NCI-H1417 treated with DMSO at 0.1 percent for 48 hours (cell line): ENCODE measurements at regions not wholly inside any gene's neighbourhood (a gene's known extent, or its start where the extent isn't known, plus 50 kb on each side); places are given as distances from the start of the nearest gene placed in this dataset.
"Not testable (repeated sequence)": the region's sequence is repeated elsewhere in the genome, so short reads cannot be mapped to it uniquely, and the experiment has no call there.

Experiments used
- DNase-seq: peaks from one replicate; lab custom pipeline; 2025; lab: John Stamatoyannopoulos, UW

DNA sequence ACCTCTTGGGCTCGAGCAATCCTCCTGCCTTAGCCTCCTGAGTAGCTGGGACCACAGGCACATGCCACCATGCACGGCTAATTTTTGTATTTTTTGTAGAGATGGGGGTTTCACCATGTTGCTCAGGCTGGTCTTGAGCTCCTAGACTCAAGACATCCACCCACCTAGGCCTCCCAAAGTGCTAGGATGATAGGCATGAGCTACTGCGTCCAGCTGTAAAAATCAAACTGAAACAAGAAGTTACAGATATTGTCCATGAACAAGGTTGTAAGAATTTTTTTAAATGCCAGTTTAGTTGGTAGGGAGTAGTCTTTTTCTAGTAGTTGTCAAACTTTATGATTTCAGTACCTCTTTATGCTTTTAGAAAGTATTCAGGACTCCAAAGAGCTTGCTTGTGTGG, 424.4 kb upstream of the PMFBP1 start:
- DNase-seq: no peak

GRCh38 chr16:72590151-72590937, 418.4 kb upstream of the PMFBP1 start:
- no peak for DNase-seq

DNA sequence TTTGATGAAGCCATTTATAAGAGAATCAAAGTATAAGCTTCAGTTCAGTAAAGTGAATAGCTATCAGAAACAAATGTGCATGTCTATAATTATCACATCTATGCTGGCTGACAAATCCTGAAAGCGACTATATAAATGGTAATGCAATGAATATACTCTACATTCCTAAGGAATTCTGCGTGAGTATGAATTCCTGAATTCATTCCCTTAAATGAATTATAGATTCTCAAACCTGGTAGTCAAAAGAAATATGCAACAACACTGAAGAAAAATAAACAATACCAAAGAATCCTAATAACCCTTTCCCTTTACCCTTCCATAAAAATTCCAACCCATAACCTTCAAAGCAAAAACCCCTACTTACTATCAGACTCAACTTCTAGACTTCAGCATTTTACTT, 416.6 kb upstream of the PMFBP1 start:
- DNase-seq: no peak

DNA sequence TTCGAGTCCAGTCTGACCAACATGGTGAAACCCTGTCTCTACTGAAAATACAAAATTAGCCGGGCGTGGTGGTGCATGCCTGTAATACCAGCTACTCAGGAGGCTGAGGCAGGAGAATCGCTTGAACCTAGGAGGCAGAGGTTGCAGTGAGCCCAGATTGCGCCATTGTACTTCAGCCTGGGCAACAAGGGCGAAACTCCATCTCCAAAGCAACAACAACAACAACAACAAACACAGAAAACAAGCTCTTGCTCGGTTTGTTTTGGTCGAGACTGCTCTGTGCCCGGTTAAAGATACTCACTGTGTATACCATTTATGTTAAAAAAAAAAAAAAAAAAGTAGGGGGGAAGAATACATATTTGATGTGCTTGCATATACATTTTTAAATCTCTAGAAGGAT, 406.1 kb upstream of the PMFBP1 start:
- not testable (repeated sequence) for DNase-seq

GRCh38 chr16:72576189-72576588, 404.2 kb upstream of the PMFBP1 start:
- no peak for DNase-seq

- no peak for DNase-seq
These were observed 397.7 kb upstream of the PMFBP1 start for GRCh38 chr16:72569677-72570076.

DNA sequence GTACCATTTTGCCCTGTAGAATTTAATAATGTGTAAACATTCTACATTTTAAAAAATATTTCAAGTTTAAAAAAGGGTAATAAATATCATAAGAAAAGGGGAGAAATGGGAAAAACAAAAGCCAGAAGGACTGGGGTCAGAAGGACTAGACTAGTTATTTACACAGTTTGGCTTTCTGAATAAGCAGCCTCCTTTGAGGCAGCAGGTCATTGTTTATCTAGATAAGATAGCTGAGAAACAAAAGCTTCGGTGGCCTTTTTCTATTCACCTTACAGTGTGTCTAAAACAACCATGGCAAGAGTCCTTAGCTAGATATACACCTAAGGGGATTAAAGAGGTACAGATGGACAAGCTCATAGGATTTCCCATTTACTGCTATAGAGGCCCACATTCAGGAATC, 396.5 kb upstream of the PMFBP1 start:
- DNase-seq: no peak

DNA sequence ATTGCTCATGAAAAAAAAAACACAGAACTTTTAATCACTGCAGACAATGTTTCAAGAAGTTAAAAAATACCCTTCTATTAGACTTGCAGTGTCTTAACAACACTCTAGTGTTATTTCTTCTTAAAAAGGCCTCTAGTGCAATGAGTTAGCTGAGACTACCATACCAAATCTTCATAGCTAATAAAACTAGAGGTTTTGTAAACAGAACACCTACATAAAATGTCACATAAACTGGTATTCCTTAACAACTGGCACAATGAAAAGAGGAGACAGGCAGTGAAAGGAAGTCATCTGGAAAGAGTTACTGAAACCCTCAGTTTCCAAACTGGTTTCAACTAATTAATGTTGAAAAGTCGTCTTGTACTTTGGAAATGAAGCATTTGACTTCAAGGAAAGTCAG, 394.2 kb upstream of the PMFBP1 start:
- no peak for DNase-seq

DNA sequence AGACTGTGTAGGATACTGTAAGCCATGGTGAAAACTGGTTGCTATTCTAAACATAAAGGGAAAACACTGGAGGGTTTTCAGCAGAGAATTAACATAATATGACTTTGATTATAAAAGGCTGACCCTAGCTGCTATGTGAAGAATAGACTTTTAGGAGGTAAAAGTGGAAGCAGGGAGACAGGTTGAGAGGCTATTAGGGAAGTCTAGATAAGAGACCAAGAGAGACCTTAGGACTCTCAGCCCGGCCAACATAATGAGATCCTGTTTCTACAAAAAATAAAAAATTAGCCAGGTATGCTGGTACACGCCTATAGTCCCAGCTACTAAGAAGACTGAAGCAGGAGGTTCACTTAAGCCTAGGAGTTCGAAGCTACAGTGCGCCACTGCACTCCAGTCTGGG, 393.2 kb upstream of the PMFBP1 start:
- DNase-seq: no peak

DNA sequence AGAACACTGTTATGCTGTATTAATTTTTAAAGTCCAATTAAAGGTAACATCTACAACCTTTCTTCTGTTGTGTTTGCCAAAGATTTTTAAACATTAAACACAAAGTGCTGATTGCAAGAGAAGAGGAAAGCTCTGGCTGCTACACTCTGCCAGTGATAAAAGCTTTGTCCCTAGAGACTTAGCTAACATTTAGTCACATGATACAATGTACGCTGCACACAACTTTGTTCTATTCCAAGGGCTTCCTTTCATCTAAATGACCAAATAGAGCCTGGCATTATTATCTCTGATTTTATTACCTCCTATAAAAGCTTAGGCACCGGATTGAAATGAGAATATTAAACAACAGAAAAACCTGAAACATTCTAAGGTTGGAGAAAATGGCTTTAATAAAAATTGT, 388.7 kb upstream of the PMFBP1 start:
- no peak for DNase-seq

DNA sequence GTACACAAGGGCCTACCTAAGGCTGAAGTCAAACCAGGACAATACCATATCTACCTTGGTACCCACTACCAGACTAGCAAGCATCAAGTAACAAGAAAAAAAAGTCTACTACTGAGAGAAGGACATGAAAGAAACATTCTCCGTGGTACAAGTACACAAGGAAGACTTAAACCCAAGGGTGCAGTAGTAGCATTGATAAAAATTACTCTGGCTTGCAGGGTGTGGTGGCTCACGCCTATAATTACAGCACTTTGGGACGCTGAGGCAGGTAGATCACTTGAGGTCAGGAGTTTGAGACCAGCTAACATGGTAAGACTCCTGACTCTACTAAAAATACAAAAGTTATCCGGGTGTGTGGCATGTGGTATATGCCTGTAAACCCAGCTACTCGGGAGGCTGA, 386.5 kb upstream of the PMFBP1 start:
- no peak for DNase-seq

- no peak for DNase-seq
These were observed 383.0 kb upstream of the PMFBP1 start for GRCh38 chr16:72554935-72555334.

- no peak for DNase-seq
These were observed 380.7 kb upstream of the PMFBP1 start for GRCh38 chr16:72552654-72553053.

DNA sequence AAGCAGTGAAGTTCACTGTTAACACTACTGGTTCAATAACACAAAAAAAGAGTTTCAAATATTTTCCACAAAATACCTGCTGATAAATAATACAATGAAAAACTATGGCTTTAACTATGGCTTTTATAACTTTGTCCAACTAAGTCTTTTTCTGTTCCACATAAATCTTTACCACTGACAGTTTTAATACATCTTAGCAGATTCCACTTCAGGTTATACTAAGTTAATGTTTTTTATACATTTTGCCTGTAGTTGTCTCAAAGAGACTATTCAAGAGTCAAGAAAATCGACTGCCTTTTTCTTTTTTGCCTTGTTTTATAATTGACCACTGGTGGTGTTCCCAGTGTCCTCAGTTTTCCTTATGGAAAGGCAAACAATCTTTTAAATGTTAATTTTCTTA, 379.7 kb upstream of the PMFBP1 start:
- no peak for DNase-seq

DNA sequence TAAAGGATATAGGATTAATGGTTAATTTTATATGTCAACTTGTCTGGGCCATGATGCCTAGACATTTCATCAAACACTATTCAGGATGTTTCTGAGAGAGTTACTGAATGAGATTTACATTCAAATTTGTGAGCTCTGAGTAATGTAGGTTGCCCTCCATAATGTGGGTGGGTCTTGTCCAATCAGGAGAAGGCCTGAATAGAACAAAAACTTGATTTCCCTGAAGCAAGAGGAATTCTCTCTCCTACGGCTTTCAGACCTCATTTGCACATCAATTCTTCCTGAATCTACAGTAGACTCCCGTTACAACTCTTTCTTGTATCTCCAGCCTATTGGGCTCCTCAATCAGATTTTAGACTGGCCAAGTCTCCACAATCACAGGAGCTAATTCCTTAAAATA, 377.9 kb upstream of the PMFBP1 start:
- DNase-seq: no peak

DNA sequence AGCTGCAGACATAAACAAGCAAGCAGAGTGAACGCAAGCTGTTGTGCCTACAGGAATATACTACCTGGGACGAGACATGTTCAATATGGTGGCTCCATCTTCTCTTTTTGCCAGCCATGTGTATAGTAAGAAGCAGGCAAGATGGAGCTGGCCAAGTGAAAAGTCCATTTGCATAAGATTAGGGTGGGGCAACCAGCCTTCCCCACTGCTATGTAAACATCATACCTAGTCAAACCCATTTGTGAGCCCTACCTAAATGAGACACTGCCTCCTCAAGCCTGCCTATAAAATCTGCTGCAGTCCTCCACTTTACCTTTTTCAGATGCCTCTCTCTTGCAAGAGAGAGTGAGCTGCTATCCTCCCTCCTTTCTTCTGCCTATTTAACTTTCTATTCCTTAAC, 370.1 kb upstream of the PMFBP1 start:
- no peak for DNase-seq

DNA sequence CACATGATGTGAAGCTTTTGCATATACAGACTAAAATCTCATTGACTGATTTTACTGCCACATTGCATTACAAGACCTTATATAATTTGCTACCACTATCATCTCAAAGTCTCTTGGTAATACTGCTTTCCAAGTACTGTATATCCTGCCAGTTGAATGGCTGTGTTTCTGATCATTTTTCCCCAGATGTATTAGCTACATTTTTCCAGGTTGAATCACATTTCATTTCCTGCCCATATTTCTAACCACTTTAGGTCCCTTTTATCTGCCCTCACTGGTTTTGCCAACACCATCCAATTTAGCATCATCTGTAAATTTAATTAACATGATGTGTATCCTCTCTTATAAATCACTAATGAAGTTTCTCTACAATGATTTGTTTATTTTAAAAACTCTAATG, 365.7 kb upstream of the PMFBP1 start:
- DNase-seq: no peak

- DNase-seq: no peak
These were observed 364.9 kb upstream of the PMFBP1 start for GRCh38 chr16:72536723-72537435.

DNA sequence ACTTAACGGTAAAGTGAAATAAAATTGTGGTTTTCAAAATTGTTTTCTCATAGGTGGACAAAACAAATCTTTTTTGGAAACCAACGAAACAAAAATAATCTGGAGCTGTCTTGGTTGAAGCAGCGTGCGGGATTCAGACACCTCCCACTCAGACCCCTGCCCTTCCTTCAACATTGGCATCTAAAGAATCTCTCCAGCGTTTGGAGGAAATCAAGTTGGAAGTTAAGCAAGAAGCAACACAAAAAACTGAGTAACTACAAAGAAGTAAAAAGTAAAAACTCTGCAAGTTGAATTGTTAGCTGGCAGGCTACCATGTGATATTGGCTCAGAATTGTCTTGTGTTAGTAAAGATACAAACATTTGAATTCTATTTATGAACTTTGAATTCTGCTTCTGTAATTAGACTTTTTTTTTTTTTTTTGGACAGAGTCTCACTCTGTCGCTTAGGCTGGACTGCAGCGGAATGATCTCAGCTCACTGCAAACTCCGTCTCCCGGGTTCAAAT, 361.0 kb upstream of the PMFBP1 start:
- DNase-seq: no peak

DNA sequence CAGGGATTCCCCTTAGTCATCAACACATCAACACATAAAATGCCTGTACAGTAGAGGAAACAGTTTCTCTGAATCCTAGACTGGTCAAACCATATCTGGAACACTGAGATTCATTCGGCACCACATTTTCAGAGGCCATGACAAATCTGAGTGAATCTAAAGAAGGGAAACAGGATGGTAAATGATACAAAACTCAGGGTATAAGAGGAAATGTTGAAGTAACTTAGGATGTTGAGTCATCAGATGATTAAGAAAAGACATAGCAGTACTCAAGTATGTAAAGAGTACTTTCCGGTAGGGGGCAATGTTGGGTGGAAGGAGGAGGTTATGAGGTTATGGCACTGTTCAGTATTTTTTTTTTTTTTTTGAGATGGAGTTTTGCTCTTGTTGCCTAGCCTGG, 358.5 kb upstream of the PMFBP1 start:
- no peak for DNase-seq

GRCh38 chr16:72523087-72523486, 351.1 kb upstream of the PMFBP1 start:
- DNase-seq: no peak

GRCh38 chr16:72517154-72517553, 345.2 kb upstream of the PMFBP1 start:
- DNase-seq: no peak

- DNase-seq: no peak
These were observed 339.2 kb upstream of the PMFBP1 start for GRCh38 chr16:72511171-72511570.

GRCh38 chr16:72508191-72508590, 336.2 kb upstream of the PMFBP1 start:
- DNase-seq: no peak
